ENCODE measurements at regions not wholly inside any gene's neighbourhood (a gene's known extent, or its start where the extent isn't known, plus 50 kb on each side); places are given as distances from the start of the nearest gene placed in this dataset.
A peak's percentile ranks its signal among the peaks of the same experiment; 100 is the strongest.
"Not testable (repeated sequence)": the region's sequence is repeated elsewhere in the genome, so short reads cannot be mapped to it uniquely, and the experiment has no call there.

GRCh38 chr2:187656123-187656522 lies 101.9 kb upstream of the TFPI start:
- TF ChIP-seq POLR2A (IDR thresholded peaks at IDR 0.05), result no peak
- no peak for TF ChIP-seq CTCF (IDR thresholded peaks at IDR 0.05)
- intact Hi-C loops (cut with DNase I), result no loop called here

GRCh38 chr2:187658952-187659525 lies 104.8 kb upstream of the TFPI start:
- Histone ChIP-seq H3K4me1 (no peaks in the 10 kb centered on the region), H3K9me3 (peaks cover 0 to 7% (median 0%) of the 10 kb centered on the region in 12 donors), H3K4me3 (no peak overlapping the region), H3K27ac (no peak overlapping the region), H3K27me3 (no peaks in the 10 kb centered on the region), H3K36me3 (no peaks in the 10 kb centered on the region)
- intact Hi-C loops (cut with DNase I), result no loop called here
- 15 to 24% (median 22%) methylated on average over 5 of the region's 5 CpGs for WGBS, 4 donors
- no peak for ATAC-seq
- no peak for DNase-seq
- TF ChIP-seq POLR2A (IDR thresholded peaks at IDR 0.05), result no peak
- TF ChIP-seq CTCF (IDR thresholded peaks at IDR 0.05), result peak in 3 of 12 donors; percentile 16 to 31 (median 27)

More at GRCh38 chr2:187656123-187656522, 101.9 kb upstream of the TFPI start:
- Histone ChIP-seq H3K4me1 (no peaks in the 10 kb centered on the region), H3K27me3 (no peaks in the 10 kb centered on the region), H3K27ac (no peak overlapping the region), H3K9me3 (no peaks in the 10 kb centered on the region), H3K4me3 (no peak overlapping the region), H3K36me3 (no peaks in the 10 kb centered on the region)
- no peak for DNase-seq
- no peak for ATAC-seq
- WGBS, 4 donors, result 81 to 84% (median 82%) methylated on average over 4 of the region's 4 CpGs

- H3K9me3 ChIP-seq; H3K4me1 ChIP-seq; H3K27me3 ChIP-seq; H3K27ac ChIP-seq; H3K36me3 ChIP-seq; DNase-seq; intact Hi-C loops (cut with DNase I); ATAC-seq; H3K4me3 ChIP-seq: not testable (repeated sequence)
- 85 to 91% (median 88%) methylated on average over 2 of the region's 2 CpGs for WGBS, 4 donors
Measured at GRCh38 chr2:187676050-187676449, 121.8 kb upstream of the TFPI start.

- Histone ChIP-seq H3K9me3 (no peaks in the 10 kb centered on the region), H3K4me3 (no peak overlapping the region), H3K27ac (no peak overlapping the region), H3K4me1 (no peaks in the 10 kb centered on the region), H3K27me3 (no peaks in the 10 kb centered on the region), H3K36me3 (no peaks in the 10 kb centered on the region)
- DNase-seq (no peak), ATAC-seq (no peak)
- intact Hi-C loops (cut with DNase I), result no loop called here
- TF ChIP-seq POLR2A (IDR thresholded peaks at IDR 0.05) (no peak), CTCF (IDR thresholded peaks at IDR 0.05) (no peak)
Measured at GRCh38 chr2:187679454-187679853, 125.2 kb upstream of the TFPI start.

GRCh38 chr2:187684174-187684573 lies 129.9 kb upstream of the TFPI start:
- intact Hi-C loops (cut with DNase I), result no loop called here
- ATAC-seq (no peak), DNase-seq (no peak)
- no peak overlapping the region for H3K27ac ChIP-seq
- no peak overlapping the region for H3K4me3 ChIP-seq
- 53 to 65% (median 56%) methylated on average over 1 of the region's 1 CpG for WGBS, 4 donors
- no peak for TF ChIP-seq CTCF (IDR thresholded peaks at IDR 0.05)
- no peak for TF ChIP-seq POLR2A (IDR thresholded peaks at IDR 0.05)
- no peaks in the 10 kb centered on the region for H3K4me1 ChIP-seq
- no peaks in the 10 kb centered on the region for H3K9me3 ChIP-seq
- no peaks in the 10 kb centered on the region for H3K36me3 ChIP-seq
- no peaks in the 10 kb centered on the region for H3K27me3 ChIP-seq

Measured in heart left ventricle (tissue), 16 donors.